ENCODE measurements at regions not wholly inside any gene's neighbourhood (a gene's known extent, or its start where the extent isn't known, plus 50 kb on each side); places are given as distances from the start of the nearest gene placed in this dataset.

DNA sequence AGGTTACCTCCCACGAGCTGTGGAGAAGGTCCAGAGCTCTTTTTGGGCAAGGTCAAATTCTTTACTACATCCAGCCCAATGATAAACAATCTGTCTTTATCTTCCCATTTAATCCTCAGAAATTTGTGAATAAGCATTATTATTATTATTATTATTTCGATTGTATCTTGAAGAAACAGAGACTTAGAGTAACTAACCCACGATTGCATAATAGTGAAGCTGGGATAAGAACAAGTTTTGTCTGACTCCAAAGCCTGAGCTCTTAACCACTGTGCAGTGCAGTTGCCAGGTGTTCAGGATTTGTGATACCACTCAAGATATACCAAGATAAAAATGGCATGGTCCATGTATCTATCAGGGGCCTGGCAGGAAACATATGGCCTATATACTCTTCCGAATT lies 166.5 kb upstream of the LDB2 start:
- TF ChIP-seq CTCF (conservative IDR thresholded peaks at IDR 0.05 in 1 of 2, IDR thresholded peaks at IDR 0.05 in 1 of 2; ENCODE audit: extremely low read depth in 1 of 2, insufficient read depth in 1 of 2, low read depth in 1 of 2, low read length in 2 of 2) (no peak), EZH2 (IDR thresholded peaks at IDR 0.05; ENCODE audit: borderline replicate concordance, low read length) (no peak)

All from mammary epithelial cell (primary cell).